ENCODE measurements at regions not wholly inside any gene's neighbourhood (a gene's known extent, or its start where the extent isn't known, plus 50 kb on each side); places are given as distances from the start of the nearest gene placed in this dataset.

DNA sequence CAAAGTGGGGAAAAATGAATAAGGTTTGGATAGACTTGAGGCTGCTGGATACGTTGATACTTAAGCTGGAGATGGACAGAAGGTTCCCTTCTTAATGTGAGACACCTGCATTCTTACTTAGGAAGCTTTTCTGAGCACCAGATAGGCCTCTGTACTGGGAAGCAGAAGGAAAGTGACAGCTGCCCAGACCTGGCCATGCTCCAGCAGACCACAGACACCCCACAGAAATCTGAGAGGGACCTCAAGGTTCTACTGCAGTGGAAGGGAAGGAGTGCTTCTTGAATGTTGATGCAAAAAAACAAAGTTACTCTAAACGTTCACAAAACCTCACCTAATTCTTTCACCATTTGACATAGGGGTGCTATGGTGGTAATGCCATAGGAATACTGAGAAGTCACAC is 642.1 kb upstream of the ID2 start:
- Histone ChIP-seq H3K4me3 (ENCODE audit: insufficient read depth, low read depth, low read length) (no peak overlapping the region), H3K27me3 (ENCODE audit: control insufficient read depth, insufficient read depth, low read length) (no peaks in the 10 kb centered on the region), H3K36me3 (replicated peaks; ENCODE audit: control insufficient read depth, insufficient read depth, low read length) (no peaks in the 10 kb centered on the region)
- DNase-seq = no peak

DNA sequence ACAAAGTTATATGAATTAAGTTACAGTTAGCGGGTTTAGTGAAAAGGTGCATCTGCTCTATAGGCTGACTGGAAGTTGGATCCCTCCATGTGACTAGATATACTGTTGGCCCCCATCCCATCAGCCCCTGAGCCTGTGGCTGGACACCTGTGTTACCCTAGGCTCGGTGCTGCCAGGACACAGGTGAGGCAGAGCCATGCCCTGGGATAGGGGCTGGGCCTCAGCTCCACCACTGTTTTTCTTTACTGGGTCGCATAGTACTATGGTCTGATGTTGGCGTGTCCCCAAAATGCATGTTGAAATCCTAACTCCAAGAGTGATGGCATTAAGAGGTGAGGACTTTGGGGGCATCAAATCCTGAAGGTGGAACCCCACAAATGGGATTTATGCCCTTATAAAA is 638.6 kb upstream of the ID2 start:
- H3K4me3 ChIP-seq (ENCODE audit: insufficient read depth, low read depth, low read length) = no peak overlapping the region
- H3K36me3 ChIP-seq (replicated peaks; ENCODE audit: control insufficient read depth, insufficient read depth, low read length) = no peaks in the 10 kb centered on the region
- H3K27me3 ChIP-seq (ENCODE audit: control insufficient read depth, insufficient read depth, low read length) = no peaks in the 10 kb centered on the region
- no peak for DNase-seq

DNA sequence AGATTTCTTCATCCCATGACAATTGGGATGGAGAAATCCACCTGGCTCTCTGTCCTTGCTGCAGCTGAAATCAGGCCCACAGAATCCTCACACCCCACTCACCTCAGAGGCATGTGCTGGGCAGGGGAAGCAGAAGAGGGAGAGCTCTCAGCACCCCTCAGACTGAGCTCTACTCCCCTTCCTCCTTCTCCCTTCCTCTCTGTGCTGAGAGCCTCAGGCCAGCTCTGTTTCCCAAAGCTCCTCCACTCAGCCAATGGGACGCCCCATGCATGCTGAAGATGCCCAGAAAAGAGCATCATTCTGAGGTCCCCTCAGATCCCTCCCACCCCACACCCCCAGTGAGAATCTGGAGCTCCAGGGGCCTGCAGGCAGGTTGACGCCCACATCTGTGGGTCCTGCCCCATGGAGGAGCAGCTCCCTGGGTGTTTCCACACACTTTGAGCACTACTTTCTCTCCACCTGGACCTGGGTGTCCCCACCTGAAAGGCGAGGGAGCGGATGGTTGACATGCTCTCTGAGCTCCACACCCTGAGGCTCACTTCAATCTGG is 637.7 kb upstream of the ID2 start:
- no peak for DNase-seq
- Histone ChIP-seq H3K4me3 (ENCODE audit: insufficient read depth, low read depth, low read length) (no peak overlapping the region), H3K27me3 (ENCODE audit: control insufficient read depth, insufficient read depth, low read length) (no peaks in the 10 kb centered on the region)

DNA sequence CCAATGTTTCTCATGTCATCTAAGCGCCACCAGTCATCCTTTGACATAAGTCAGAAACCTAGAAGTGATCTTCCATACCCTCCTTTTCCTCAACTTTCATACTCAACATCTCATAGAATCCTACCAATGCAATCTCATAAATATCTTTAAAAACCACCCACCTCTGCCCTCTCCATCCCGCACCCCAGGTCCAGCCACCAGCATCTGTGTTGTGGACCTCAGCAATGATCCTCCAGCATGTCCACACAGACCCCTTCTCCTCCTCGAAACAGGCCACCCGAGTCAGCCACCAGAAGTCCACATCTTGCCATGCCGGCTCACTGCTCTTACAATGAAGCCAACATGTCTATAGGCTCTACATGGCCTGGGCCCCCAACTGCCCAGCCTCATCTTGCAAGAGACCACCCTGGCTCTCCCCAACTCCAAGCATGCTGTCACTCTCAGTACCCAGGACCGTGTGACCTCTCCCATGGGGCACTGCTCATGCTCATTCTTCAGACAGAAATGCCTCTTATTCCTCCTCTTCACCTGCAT is 636.7 kb upstream of the ID2 start:
- Histone ChIP-seq H3K27me3 (ENCODE audit: control insufficient read depth, insufficient read depth, low read length) (no peaks in the 10 kb centered on the region), H3K4me3 (ENCODE audit: insufficient read depth, low read depth, low read length) (no peak overlapping the region), H3K36me3 (replicated peaks; ENCODE audit: control insufficient read depth, insufficient read depth, low read length) (no peaks in the 10 kb centered on the region)
- DNase-seq = no peak

More for the DNA sequence above, 637.7 kb upstream of the ID2 start:
- H3K36me3 ChIP-seq (replicated peaks; ENCODE audit: control insufficient read depth, insufficient read depth, low read length) = no peaks in the 10 kb centered on the region

DNA sequence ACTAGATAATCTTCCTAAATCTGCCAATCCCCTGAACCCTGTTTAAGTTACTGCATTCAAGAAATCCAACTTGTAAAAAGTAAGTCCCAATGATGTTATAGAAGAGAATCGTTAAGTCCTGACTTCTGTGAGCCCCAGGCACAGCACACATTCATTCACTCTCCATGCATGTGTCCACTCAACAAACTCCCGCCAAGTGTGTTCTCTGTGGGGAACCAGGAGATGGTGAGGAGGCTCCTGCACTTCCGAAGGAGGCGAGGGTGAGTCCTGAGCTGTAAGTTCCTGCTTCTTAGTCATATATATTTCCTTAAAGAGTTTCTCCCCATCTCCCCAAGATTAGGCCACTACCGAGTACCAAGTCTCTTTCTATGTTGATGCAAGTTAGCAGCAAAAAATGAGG is 635.0 kb upstream of the ID2 start:
- no peak overlapping the region for H3K4me3 ChIP-seq (ENCODE audit: insufficient read depth, low read depth, low read length)
- no peaks in the 10 kb centered on the region for H3K36me3 ChIP-seq (replicated peaks; ENCODE audit: control insufficient read depth, insufficient read depth, low read length)
- DNase-seq = no peak
- H3K27me3 ChIP-seq (ENCODE audit: control insufficient read depth, insufficient read depth, low read length) = no peaks in the 10 kb centered on the region

DNA sequence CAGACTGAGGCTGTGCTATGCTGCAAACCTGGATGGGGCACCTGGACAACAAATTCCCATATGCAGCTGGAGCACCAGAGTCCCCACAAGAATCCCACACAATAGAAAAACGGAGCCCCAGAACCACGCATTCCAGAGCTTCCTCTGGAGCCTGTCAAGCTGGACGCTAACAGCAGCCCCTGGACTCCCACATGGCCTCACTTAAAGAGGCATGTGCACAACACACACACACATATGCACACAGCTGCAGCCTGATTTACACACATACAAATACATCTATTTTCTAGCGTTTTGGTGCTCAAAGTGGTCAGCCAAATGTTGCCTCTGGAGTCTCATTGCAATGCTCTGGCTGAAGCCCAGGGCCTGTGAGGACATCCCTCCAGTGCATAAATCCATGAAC is 632.7 kb upstream of the ID2 start:
- Histone ChIP-seq H3K27me3 (ENCODE audit: control insufficient read depth, insufficient read depth, low read length) (no peaks in the 10 kb centered on the region), H3K4me3 (ENCODE audit: insufficient read depth, low read depth, low read length) (no peak overlapping the region), H3K36me3 (replicated peaks; ENCODE audit: control insufficient read depth, insufficient read depth, low read length) (no peaks in the 10 kb centered on the region)
- DNase-seq = no peak

DNA sequence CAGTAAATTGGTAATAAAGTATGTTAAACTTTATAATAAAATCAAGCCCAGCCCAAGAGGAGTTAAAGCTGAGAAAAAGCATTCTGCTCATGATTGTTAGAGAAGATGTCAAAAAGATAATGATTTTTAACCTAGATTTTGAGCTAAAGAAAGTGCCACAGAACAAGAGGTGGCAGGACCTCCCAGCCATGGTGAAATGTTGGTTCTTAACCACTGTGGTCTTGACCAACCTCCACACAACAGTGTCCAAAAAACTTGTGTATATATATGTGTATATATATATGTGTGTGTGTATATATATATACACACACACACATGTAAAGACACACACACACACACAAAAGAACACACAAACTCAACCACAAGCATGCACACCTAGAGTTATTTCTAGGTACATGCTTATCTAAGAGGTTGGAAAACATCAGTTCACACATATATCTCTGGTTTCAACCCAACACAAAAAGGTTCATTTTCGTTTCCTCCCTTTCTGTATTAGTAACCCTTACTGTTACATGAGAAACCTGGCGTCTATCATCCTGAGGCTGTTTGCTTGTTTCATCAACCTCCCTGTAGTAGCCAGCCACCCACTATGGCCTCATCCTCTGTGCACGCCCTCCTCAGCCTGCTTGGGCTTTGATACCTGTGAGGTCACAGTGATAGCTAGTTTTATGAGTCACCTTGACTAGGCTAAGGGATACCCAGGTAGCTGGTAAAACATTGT is 631.8 kb upstream of the ID2 start:
- Histone ChIP-seq H3K27me3 (ENCODE audit: control insufficient read depth, insufficient read depth, low read length) (no peaks in the 10 kb centered on the region), H3K4me3 (ENCODE audit: insufficient read depth, low read depth, low read length) (no peak overlapping the region), H3K36me3 (replicated peaks; ENCODE audit: control insufficient read depth, insufficient read depth, low read length) (no peaks in the 10 kb centered on the region)
- DNase-seq = no peak

DNA sequence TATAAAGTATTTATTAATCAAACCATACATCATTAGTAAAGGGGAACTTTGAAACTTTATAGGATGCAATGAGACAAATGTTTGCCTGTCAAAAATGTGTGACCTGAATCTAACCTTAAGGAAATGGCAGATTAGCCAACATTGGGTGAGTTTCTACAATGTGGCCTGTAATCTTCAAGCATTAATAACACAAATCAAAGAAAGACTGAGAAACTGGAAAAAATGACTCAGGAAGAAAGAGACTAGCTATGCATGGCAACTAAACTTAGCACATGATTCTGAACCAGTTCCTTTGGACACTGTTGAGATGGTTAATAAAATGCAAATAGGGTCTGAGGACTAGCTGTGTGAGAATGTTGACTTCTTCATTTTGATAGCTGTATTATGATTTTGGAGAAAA is 628.6 kb upstream of the ID2 start:
- H3K36me3 ChIP-seq (replicated peaks; ENCODE audit: control insufficient read depth, insufficient read depth, low read length) = no peaks in the 10 kb centered on the region
- no peak overlapping the region for H3K4me3 ChIP-seq (ENCODE audit: insufficient read depth, low read depth, low read length)
- H3K27me3 ChIP-seq (ENCODE audit: control insufficient read depth, insufficient read depth, low read length) = no peaks in the 10 kb centered on the region
- DNase-seq = no peak

DNA sequence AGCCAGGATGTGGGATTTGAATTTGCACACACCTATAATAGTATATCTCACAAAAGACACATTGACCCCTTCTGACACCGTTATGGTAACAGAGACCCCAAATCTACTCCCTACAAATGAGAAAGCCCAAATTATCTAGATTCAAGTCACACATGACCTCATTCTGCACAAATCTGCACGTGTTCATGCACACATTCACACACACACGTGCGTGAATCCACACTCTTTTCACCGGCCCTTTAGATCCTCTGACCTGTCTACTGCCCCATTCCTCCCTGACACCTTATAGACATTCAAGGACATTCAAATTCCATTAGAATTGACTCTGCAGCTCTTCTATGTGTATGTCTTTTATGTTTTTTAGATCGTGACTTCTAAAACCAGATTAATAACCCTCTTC is 627.8 kb upstream of the ID2 start:
- no peaks in the 10 kb centered on the region for H3K36me3 ChIP-seq (replicated peaks; ENCODE audit: control insufficient read depth, insufficient read depth, low read length)
- H3K27me3 ChIP-seq (ENCODE audit: control insufficient read depth, insufficient read depth, low read length) = no peaks in the 10 kb centered on the region
- no peak overlapping the region for H3K4me3 ChIP-seq (ENCODE audit: insufficient read depth, low read depth, low read length)
- no peak for DNase-seq

DNA sequence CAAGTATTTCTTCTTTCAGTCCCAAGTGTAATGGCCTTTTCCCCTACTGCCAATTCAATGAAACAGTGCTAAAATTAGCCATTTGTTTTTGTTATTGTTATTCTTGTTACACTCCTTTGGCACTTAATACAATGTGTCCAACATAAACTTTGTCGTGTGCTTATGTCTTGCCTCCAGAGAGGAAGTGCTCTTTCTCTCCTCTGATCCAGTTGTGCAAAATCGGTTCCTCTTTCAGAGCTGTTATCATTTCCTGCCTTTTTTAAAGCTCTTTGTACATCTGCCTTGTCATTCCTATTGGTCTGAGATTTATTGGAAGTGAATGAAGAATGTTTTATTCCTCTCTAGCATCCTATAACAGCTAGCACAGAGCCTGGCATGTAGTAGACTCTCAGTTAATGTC is 623.2 kb upstream of the ID2 start:
- DNase-seq = no peak
- H3K36me3 ChIP-seq (replicated peaks; ENCODE audit: control insufficient read depth, insufficient read depth, low read length) = no peaks in the 10 kb centered on the region

DNA sequence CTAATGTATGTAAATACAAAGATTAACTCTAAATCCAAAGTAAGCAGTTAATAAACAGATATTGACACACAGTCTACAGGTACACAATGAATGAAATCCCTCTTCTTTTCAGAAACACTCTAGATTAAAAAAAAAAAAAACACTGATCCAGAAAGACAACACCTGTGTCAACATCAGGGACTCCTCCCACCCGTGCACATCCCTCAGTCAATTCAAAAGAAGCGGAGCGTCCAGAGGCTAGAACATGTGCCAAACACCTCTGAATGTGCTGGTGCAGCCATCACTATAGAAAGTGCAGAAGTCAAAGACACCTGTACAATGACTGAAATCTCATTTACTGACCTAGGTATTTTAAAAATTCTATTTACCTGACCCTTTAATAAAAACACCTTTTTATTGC is 622.6 kb upstream of the ID2 start:
- no peak for DNase-seq
- Histone ChIP-seq H3K27me3 (ENCODE audit: control insufficient read depth, insufficient read depth, low read length) (no peaks in the 10 kb centered on the region), H3K36me3 (replicated peaks; ENCODE audit: control insufficient read depth, insufficient read depth, low read length) (no peaks in the 10 kb centered on the region), H3K4me3 (ENCODE audit: insufficient read depth, low read depth, low read length) (no peak overlapping the region)

More for the DNA sequence above, 623.2 kb upstream of the ID2 start:
- no peaks in the 10 kb centered on the region for H3K27me3 ChIP-seq (ENCODE audit: control insufficient read depth, insufficient read depth, low read length)
- H3K4me3 ChIP-seq (ENCODE audit: insufficient read depth, low read depth, low read length) = no peak overlapping the region

DNA sequence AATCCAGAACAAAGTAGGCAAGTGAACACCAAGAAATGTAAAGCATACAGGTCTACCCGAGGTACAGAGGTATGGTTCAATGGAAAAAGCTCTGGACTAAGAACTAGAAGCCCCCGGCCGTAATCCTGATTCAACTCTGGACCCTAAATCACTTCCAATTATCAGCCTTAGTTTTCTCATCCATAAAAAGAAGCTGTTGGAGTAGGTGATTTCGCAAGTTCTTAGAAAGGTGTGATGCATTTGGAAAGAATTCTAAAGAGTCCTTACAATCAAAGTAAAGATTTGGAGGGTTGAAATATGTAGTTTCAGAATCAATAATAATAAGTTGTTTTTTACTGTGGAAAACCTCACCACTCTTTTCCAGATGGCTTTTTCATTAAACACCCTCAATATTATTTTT is 622.1 kb upstream of the ID2 start:
- Histone ChIP-seq H3K36me3 (replicated peaks; ENCODE audit: control insufficient read depth, insufficient read depth, low read length) (no peaks in the 10 kb centered on the region), H3K4me3 (ENCODE audit: insufficient read depth, low read depth, low read length) (no peak overlapping the region), H3K27me3 (ENCODE audit: control insufficient read depth, insufficient read depth, low read length) (no peaks in the 10 kb centered on the region)
- no peak for DNase-seq

DNA sequence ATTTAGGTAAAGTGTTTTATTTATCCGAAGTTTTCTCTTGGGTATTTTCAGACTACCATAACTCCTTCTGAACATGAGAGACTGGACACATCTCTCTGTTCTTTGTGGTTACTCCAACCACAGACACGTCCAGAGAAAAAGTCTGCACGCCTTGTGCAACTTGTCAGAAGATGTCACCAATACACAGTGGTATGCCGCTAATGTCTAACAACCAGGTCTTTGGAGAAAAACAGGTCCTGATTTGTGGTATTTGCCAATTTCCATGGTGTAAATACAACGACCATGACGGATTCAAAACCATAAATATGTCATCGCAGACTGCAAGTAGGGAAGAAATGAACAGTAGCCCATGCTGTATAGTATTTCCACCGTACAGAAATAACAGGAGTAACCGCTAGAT is 620.6 kb upstream of the ID2 start:
- no peaks in the 10 kb centered on the region for H3K36me3 ChIP-seq (replicated peaks; ENCODE audit: control insufficient read depth, insufficient read depth, low read length)
- DNase-seq = no peak
- no peaks in the 10 kb centered on the region for H3K27me3 ChIP-seq (ENCODE audit: control insufficient read depth, insufficient read depth, low read length)
- no peak overlapping the region for H3K4me3 ChIP-seq (ENCODE audit: insufficient read depth, low read depth, low read length)

DNA sequence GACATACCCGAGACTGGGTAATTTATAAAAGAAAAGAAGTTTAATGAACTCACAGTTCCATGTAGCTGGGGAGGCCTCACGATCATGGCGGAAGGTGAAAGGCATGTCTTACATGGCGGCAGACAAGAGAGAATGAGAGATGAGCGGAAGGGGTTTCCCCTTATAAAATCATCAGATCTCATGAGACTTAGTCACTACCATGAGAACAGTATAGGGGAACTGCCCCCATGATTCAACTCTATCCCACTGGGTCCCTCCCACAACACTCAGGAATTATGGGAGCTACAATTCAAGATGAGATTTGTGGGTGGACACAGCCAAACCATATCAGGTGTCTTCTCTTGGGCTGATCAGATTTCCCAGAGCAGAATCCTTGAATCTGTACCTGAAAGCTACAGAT is 617.3 kb upstream of the ID2 start:
- no peak for DNase-seq
- H3K36me3 ChIP-seq (replicated peaks; ENCODE audit: control insufficient read depth, insufficient read depth, low read length) = no peaks in the 10 kb centered on the region
- H3K4me3 ChIP-seq (ENCODE audit: insufficient read depth, low read depth, low read length) = no peak overlapping the region
- no peaks in the 10 kb centered on the region for H3K27me3 ChIP-seq (ENCODE audit: control insufficient read depth, insufficient read depth, low read length)

DNA sequence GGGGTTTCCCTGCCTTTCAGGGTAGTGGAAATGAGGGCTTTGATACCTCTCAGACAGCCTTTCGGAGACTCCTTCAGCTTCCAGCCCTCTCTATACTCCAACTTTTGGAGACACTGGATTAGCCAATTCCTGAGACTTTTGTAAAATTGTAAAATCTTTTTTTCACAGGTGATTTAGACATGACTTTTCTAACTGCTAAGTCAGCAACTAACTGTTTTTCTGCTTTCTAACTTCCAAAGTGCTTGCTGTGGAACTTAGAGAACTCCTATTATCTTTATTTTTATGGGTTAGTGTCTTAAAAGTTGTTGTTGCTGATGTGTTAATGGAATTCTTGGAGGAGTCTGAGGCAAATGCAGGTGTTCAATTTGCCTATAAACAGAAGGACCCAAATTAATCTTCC is 616.7 kb upstream of the ID2 start:
- Histone ChIP-seq H3K36me3 (replicated peaks; ENCODE audit: control insufficient read depth, insufficient read depth, low read length) (no peaks in the 10 kb centered on the region), H3K27me3 (ENCODE audit: control insufficient read depth, insufficient read depth, low read length) (no peaks in the 10 kb centered on the region), H3K4me3 (ENCODE audit: insufficient read depth, low read depth, low read length) (no peak overlapping the region)
- no peak for DNase-seq
